ENCODE measurements at regions not wholly inside any gene's neighbourhood (a gene's known extent, or its start where the extent isn't known, plus 50 kb on each side); places are given as distances from the start of the nearest gene placed in this dataset.

- ChIA-PET POLR2A (no interaction called here), CTCF (no interaction called here)
- Histone ChIP-seq H3K4me1 (no peaks in the 10 kb centered on the region), H3K4me3 (ENCODE audit: low read depth, low read length) (no peak overlapping the region), H3K27me3 (replicated peaks; ENCODE audit: control insufficient read depth, insufficient read depth, low read length) (no peaks in the 10 kb centered on the region), H3K36me3 (ENCODE audit: control insufficient read depth, insufficient read depth, low read length) (no peaks in the 10 kb centered on the region), H3K9me3 (no peaks in the 10 kb centered on the region)
- no peaks in the 10 kb centered on the region for H3K36me3 Mint-ChIP-seq (ENCODE audit: insufficient read depth, unreplicated experiment)
- no peak overlapping the region for H3K27ac Mint-ChIP-seq (ENCODE audit: unreplicated experiment)
- H3K4me1 Mint-ChIP-seq (ENCODE audit: low read depth, unreplicated experiment) = no peaks in the 10 kb centered on the region
- DNase-seq = no peak
- TF ChIP-seq CTCF (IDR thresholded peaks at IDR 0.05; ENCODE audit: insufficient read depth in 1 of 2, low read depth in 1 of 2, low read length in 1 of 2, severe bottlenecking in 1 of 2, unreplicated experiment in 1 of 2) = no peak
- no peaks in the 10 kb centered on the region for H3K9me3 Mint-ChIP-seq (ENCODE audit: unreplicated experiment)
- H3K27me3 Mint-ChIP-seq (ENCODE audit: insufficient read depth, unreplicated experiment) = no peaks in the 10 kb centered on the region
- H3K4me3 Mint-ChIP-seq (ENCODE audit: unreplicated experiment) = no peak overlapping the region
- BruUV-seq (replicated peaks) = no TSS peak
- intact Hi-C loops (cut with micrococcal nuclease; ENCODE audit: unreplicated experiment) = no loop called here
These were observed 1178.3 kb downstream of the CDH11 start for GRCh38 chr16:63943566-63943965.

DNA sequence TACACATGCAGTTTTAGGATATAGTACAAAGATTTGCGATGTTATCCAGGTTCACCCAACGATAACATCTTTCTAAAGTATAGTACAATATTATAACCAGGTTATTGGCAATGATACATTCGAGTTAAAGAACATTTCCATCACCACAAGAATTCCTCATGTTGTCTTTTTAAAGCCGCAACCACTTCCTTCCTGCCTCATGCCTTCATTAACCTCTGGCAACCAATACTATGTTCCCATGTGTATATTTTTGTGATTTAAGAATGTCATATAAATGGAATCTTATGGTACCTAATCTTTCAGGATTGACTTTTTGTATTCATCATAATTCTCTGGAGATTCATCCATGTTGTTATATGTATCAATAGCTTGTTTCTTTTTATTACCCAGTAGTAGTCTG, 1183.2 kb downstream of the CDH11 start:
- Mint-ChIP-seq H3K9me3 (ENCODE audit: unreplicated experiment) (no peaks in the 10 kb centered on the region), H3K36me3 (ENCODE audit: insufficient read depth, unreplicated experiment) (no peaks in the 10 kb centered on the region), H3K4me3 (ENCODE audit: unreplicated experiment) (no peak overlapping the region), H3K4me1 (ENCODE audit: low read depth, unreplicated experiment) (no peaks in the 10 kb centered on the region), H3K27ac (ENCODE audit: unreplicated experiment) (no peak overlapping the region), H3K27me3 (ENCODE audit: insufficient read depth, unreplicated experiment) (peaks cover 3% of the 10 kb centered on the region)
- Histone ChIP-seq H3K27me3 (replicated peaks; ENCODE audit: control insufficient read depth, insufficient read depth, low read length) (no peaks in the 10 kb centered on the region), H3K4me3 (ENCODE audit: low read depth, low read length) (no peak overlapping the region), H3K4me1 (no peaks in the 10 kb centered on the region), H3K9me3 (no peaks in the 10 kb centered on the region), H3K36me3 (ENCODE audit: control insufficient read depth, insufficient read depth, low read length) (no peaks in the 10 kb centered on the region)
- no peak for TF ChIP-seq CTCF (IDR thresholded peaks at IDR 0.05; ENCODE audit: insufficient read depth in 1 of 2, low read depth in 1 of 2, low read length in 1 of 2, severe bottlenecking in 1 of 2, unreplicated experiment in 1 of 2)
- DNase-seq = no peak
- intact Hi-C loops (cut with micrococcal nuclease; ENCODE audit: unreplicated experiment) = no loop called here
- BruUV-seq (replicated peaks) = no TSS peak
- ChIA-PET POLR2A (no interaction called here), CTCF (no interaction called here)

DNA sequence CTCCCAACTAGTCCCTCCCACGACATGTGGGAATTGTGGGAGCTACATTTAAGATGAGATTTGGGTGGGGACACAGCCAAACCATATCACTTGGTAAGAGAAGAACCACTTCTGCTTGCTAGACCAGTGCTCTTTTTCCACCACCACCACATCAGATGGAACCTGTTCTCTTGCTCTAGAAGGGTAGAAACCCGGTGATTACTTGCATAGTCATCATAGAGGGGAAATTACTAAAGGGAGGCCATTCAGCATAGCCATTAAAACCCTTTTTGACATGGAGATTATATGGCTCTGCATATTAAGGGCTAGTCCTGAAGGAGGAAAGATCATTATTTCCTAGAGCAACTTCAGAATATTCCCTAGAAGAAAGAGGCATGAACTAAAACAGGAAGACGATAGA, 1188.0 kb downstream of the CDH11 start:
- ChIA-PET POLR2A (no interaction called here), CTCF (no interaction called here)
- H3K9me3 Mint-ChIP-seq (ENCODE audit: unreplicated experiment) = no peaks in the 10 kb centered on the region
- intact Hi-C loops (cut with micrococcal nuclease; ENCODE audit: unreplicated experiment) = no loop called here
- H3K36me3 ChIP-seq (ENCODE audit: control insufficient read depth, insufficient read depth, low read length) = no peaks in the 10 kb centered on the region
- H3K4me3 Mint-ChIP-seq (ENCODE audit: unreplicated experiment) = no peak overlapping the region
- H3K27me3 ChIP-seq (replicated peaks; ENCODE audit: control insufficient read depth, insufficient read depth, low read length) = no peaks in the 10 kb centered on the region
- BruUV-seq (replicated peaks) = no TSS peak
- no peak overlapping the region for H3K4me3 ChIP-seq (ENCODE audit: low read depth, low read length)
- peaks cover 3% of the 10 kb centered on the region for H3K27me3 Mint-ChIP-seq (ENCODE audit: insufficient read depth, unreplicated experiment)
- no peak for TF ChIP-seq CTCF (IDR thresholded peaks at IDR 0.05; ENCODE audit: insufficient read depth in 1 of 2, low read depth in 1 of 2, low read length in 1 of 2, severe bottlenecking in 1 of 2, unreplicated experiment in 1 of 2)
- no peaks in the 10 kb centered on the region for H3K4me1 ChIP-seq
- H3K27ac Mint-ChIP-seq (ENCODE audit: unreplicated experiment) = no peak overlapping the region
- no peaks in the 10 kb centered on the region for H3K36me3 Mint-ChIP-seq (ENCODE audit: insufficient read depth, unreplicated experiment)
- no peak for DNase-seq
- H3K9me3 ChIP-seq = no peaks in the 10 kb centered on the region; the same call in 1 of the 2 replicates
- H3K4me1 Mint-ChIP-seq (ENCODE audit: low read depth, unreplicated experiment) = no peaks in the 10 kb centered on the region
